Loucy (cell line): ENCODE measurements at regions not wholly inside any gene's neighbourhood (a gene's known extent, or its start where the extent isn't known, plus 50 kb on each side); places are given as distances from the start of the nearest gene placed in this dataset.

Experiments
- H2AFZ ChIP-seq: fragments of 200-600 bp; sonication (generic); 2 replicates; pipeline ENCODE4 v1.6.0; 2016; ENCODE audit warnings: antibody characterized with exemption, mild to moderate bottlenecking, low read length, moderate library complexity
- H3F3A ChIP-seq: fragments of 200-600 bp; 2 replicates; pipeline ENCODE4 v1.6.0; 2016; ENCODE audit warnings: antibody characterized with exemption, low read depth, mild to moderate bottlenecking
- H3K27me3 ChIP-seq: fragments of 200-600 bp; sonication (generic); 2 replicates; pipeline ENCODE4 v1.6.1; 2014; ENCODE audit warnings: low read length, mild to moderate bottlenecking; ENCODE audit not compliant: insufficient read depth, poor library complexity, severe bottlenecking
- H3K36me3 ChIP-seq: fragments of 200-600 bp; sonication (generic); 2 replicates; pipeline ENCODE4 v1.6.1; 2016; ENCODE audit warnings: low read length; ENCODE audit not compliant: insufficient read depth
- H3K4me1 ChIP-seq: fragments of 200-600 bp; sonication (generic); 2 replicates; pipeline ENCODE4 v1.5.1; 2014; ENCODE audit warnings: low read length, mild to moderate bottlenecking; ENCODE audit not compliant: insufficient read depth, poor library complexity, severe bottlenecking
- H3K4me2 ChIP-seq: fragments of 200-600 bp; sonication (generic); 2 replicates; pipeline ENCODE4 v1.6.0; 2014; ENCODE audit warnings: antibody characterized with exemption, low read length, low read depth, mild to moderate bottlenecking; ENCODE audit not compliant: poor library complexity, severe bottlenecking
- H3K4me3 ChIP-seq: fragments of 200-600 bp; sonication (generic); 2 replicates; pipeline ENCODE4 v1.5.1; 2014; ENCODE audit warnings: low read length, mild to moderate bottlenecking, mixed read lengths; ENCODE audit not compliant: poor library complexity, severe bottlenecking
- H3K79me2 ChIP-seq: fragments of 200-600 bp; sonication (generic); 2 replicates; pipeline ENCODE4 v1.6.1; 2014; ENCODE audit warnings: low read length; ENCODE audit not compliant: insufficient read depth
- H3K9ac ChIP-seq: fragments of 200-600 bp; sonication (generic); 2 replicates; pipeline ENCODE4 v1.6.0; 2014; ENCODE audit warnings: mild to moderate bottlenecking, low read depth, low read length, moderate library complexity; ENCODE audit not compliant: poor library complexity, severe bottlenecking
- H3K9me2 ChIP-seq: fragments of 200-600 bp; sonication (generic); replicated peaks from 2 replicates; pipeline ENCODE4 v1.6.1; 2016; ENCODE audit warnings: low read depth, low read length, mixed read lengths
- H3K9me3 ChIP-seq: fragments of 200-600 bp; sonication (generic); 2 replicates; pipeline ENCODE4 v1.6.1; 2014; ENCODE audit warnings: mild to moderate bottlenecking, antibody characterized with exemption, low read length, low read depth; ENCODE audit not compliant: insufficient read depth
- H4K20me1 ChIP-seq: fragments of 200-600 bp; sonication (generic); 2 replicates; pipeline ENCODE4 v1.6.0; 2014; ENCODE audit warnings: antibody characterized with exemption, low read length, mild to moderate bottlenecking; ENCODE audit not compliant: insufficient read depth, poor library complexity, severe bottlenecking
- EZH2phosphoT487 ChIP-seq: fragments of 200-600 bp; IDR thresholded peaks from 2 replicates; pipeline ENCODE4 v1.6.1; 2018; ENCODE audit warnings: antibody characterized with exemption, mild to moderate bottlenecking, moderate library complexity, borderline replicate concordance
- TF ChIP-seq, protein P1 (sequence below): fragments of 200-600 bp; sonication (generic); conservative IDR thresholded peaks from 2 replicates; pipeline ENCODE4 v1.5.1; 2014; ENCODE audit warnings: mild to moderate bottlenecking, antibody characterized with exemption, low read length

DNA sequence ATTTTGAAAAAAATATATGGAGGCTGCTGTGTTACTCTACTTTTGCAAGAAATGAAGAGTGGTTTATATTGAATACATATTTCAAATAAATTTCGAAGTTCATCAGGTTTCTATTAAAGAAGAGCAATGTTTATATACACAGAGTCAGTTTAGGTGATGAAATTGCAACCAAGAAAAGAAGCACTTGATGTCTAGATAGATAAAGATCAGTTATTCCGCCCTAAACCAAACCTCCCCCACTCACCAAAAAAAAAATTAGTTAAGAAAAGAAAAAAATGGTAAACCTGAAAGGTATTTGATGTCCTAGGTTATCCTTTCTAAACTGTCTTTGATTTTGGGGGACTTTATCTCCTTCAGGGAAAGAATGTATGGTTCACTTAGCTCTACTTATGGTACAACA lies 111.8 kb downstream of the SKIDA1 start:
- Histone ChIP-seq H3K79me2 (no peaks in the 10 kb centered on the region), H3K4me3 (no peak overlapping the region), H3K9me2 (no peaks in the 10 kb centered on the region), H3K4me2 (no peak overlapping the region), H3K9ac (no peak overlapping the region), H3K36me3 (no peaks in the 10 kb centered on the region), H3F3A (no peaks in the 10 kb centered on the region), H3K9me3 (no peaks in the 10 kb centered on the region), H3K27me3 (no peaks in the 10 kb centered on the region), H2AFZ (no peak overlapping the region), H4K20me1 (no peaks in the 10 kb centered on the region), H3K4me1 (no peaks in the 10 kb centered on the region)
- no peak for TF ChIP-seq EZH2phosphoT487

DNA sequence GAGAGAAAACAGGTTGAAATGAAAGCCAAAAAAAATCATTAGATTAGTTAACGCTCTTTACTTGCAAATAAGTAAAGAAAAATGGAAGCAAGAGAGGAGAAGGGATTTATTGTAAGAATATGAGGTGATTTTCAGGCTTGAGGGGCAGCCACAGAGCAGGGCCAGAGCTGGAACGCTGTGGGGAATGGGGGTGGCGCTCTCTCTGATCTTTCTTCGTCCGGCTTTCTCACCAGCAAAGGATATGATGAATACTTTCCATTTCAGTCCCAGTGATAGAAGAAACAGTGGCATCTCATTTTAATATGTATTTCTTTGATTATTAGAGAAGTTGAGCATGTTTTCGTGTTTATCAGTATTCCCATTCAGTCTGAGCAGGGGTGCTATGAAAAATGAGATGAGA lies 112.2 kb downstream of the SKIDA1 start:
- H3K9me2 ChIP-seq: no peaks in the 10 kb centered on the region
- no peaks in the 10 kb centered on the region for H4K20me1 ChIP-seq
- no peaks in the 10 kb centered on the region for H3K4me1 ChIP-seq
- no peaks in the 10 kb centered on the region for H3K27me3 ChIP-seq
- no peaks in the 10 kb centered on the region for H3K36me3 ChIP-seq
- H3K9me3 ChIP-seq: no peaks in the 10 kb centered on the region
- TF ChIP-seq, protein P1, sequence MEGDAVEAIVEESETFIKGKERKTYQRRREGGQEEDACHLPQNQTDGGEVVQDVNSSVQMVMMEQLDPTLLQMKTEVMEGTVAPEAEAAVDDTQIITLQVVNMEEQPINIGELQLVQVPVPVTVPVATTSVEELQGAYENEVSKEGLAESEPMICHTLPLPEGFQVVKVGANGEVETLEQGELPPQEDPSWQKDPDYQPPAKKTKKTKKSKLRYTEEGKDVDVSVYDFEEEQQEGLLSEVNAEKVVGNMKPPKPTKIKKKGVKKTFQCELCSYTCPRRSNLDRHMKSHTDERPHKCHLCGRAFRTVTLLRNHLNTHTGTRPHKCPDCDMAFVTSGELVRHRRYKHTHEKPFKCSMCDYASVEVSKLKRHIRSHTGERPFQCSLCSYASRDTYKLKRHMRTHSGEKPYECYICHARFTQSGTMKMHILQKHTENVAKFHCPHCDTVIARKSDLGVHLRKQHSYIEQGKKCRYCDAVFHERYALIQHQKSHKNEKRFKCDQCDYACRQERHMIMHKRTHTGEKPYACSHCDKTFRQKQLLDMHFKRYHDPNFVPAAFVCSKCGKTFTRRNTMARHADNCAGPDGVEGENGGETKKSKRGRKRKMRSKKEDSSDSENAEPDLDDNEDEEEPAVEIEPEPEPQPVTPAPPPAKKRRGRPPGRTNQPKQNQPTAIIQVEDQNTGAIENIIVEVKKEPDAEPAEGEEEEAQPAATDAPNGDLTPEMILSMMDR: no peak
- TF ChIP-seq EZH2phosphoT487: no peak
- H3K4me3 ChIP-seq: no peak overlapping the region
- H3F3A ChIP-seq: no peaks in the 10 kb centered on the region
- H3K4me2 ChIP-seq: no peak overlapping the region
- H3K79me2 ChIP-seq: no peaks in the 10 kb centered on the region
- H2AFZ ChIP-seq: no peak overlapping the region
- no peak overlapping the region for H3K9ac ChIP-seq

DNA sequence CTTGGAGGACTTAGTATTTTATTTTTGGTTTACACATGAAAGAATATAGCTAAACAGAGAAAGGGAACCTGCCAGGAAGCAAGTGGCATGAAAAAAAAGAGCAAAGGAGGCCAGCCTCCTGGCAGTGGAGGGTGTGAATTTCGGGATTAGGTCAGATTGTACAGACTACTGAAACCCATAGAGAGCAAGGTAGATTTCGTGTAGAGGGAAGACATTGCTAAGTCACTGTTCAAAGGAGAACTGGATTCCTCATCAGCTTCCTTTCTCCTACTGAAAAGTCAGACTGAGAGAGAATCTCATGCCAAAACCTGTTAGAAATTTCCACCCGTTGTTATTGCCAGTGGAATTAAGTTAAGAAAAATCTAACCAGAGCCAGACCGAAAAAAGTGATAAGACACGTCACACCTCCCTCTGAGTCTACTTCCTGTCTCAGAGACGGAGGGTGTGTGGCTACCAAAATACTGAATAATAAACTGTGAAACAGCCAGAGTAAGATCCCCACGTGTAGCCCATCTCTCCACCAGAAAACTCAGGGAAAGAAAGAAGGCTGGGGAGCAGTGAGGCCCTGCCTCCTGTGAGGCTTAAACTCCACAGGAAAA lies 118.8 kb downstream of the SKIDA1 start:
- no peak for TF ChIP-seq EZH2phosphoT487
- TF ChIP-seq, protein P1: no peak
- no peaks in the 10 kb centered on the region for H3K27me3 ChIP-seq
- H3K79me2 ChIP-seq: no peaks in the 10 kb centered on the region
- H3K4me1 ChIP-seq: no peaks in the 10 kb centered on the region
- H3K9me2 ChIP-seq: no peaks in the 10 kb centered on the region
- H3K9me3 ChIP-seq: no peaks in the 10 kb centered on the region
- H3K4me3 ChIP-seq: no peak overlapping the region
- no peaks in the 10 kb centered on the region for H3F3A ChIP-seq
- H4K20me1 ChIP-seq: no peaks in the 10 kb centered on the region
- H3K4me2 ChIP-seq: no peak overlapping the region
- H3K9ac ChIP-seq: no peak overlapping the region
- no peaks in the 10 kb centered on the region for H3K36me3 ChIP-seq
- peak overlapping the region; percentile 64; the same call in 1 of the 2 replicates for H2AFZ ChIP-seq

DNA sequence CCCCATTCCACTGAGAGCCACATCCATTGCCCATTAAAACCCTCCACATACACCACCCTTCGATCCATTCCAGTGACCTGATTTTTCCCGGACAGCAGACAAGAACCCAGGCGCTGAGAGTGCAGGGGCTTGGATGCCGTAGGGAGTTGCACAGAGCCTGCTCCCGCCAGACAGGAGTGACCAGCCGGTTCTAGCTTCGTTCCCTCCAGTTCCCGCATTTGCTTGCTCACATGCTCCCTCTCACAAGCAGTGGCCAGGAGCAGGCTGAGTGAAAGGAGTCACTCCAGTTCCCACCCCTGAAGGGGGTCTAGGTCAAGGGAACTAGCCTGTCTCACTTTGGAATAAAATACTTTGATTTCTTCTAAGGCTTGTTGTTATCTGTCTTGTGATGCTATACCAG lies 119.5 kb downstream of the SKIDA1 start:
- Histone ChIP-seq H3K9ac (no peak overlapping the region), H3K79me2 (no peaks in the 10 kb centered on the region), H3K4me3 (no peak overlapping the region), H3K36me3 (no peaks in the 10 kb centered on the region), H2AFZ (no peak overlapping the region), H3K4me1 (no peaks in the 10 kb centered on the region), H3F3A (no peaks in the 10 kb centered on the region), H3K4me2 (no peak overlapping the region), H3K27me3 (no peaks in the 10 kb centered on the region), H4K20me1 (no peaks in the 10 kb centered on the region), H3K9me3 (no peaks in the 10 kb centered on the region), H3K9me2 (no peaks in the 10 kb centered on the region)
- TF ChIP-seq, protein P1: no peak
- TF ChIP-seq EZH2phosphoT487: no peak
